UCSD-AML1 (cell line): ENCODE measurements at regions not wholly inside any gene's neighbourhood (a gene's known extent, or its start where the extent isn't known, plus 50 kb on each side); places are given as distances from the start of the nearest gene placed in this dataset.
A peak's percentile ranks its signal among the peaks of the same experiment; 100 is the strongest.
"Not testable (repeated sequence)": the region's sequence is repeated elsewhere in the genome, so short reads cannot be mapped to it uniquely, and the experiment has no call there.

Experiments used
- DNase-seq: peaks from one replicate; lab custom pipeline; 2025; ENCODE audit not compliant: unreplicated experiment; lab: John Stamatoyannopoulos, UW

- no peak for DNase-seq
Measured at GRCh38 chr17:71057448-71057847, 888.1 kb downstream of the KCNJ2 start.

GRCh38 chr17:71057938-71058337, 888.6 kb downstream of the KCNJ2 start:
- no peak for DNase-seq

GRCh38 chr17:71063127-71063526, 893.8 kb downstream of the KCNJ2 start:
- no peak for DNase-seq

GRCh38 chr17:71063559-71063958, 894.2 kb downstream of the KCNJ2 start:
- DNase-seq, result no peak

GRCh38 chr17:71067669-71068407, 898.5 kb downstream of the KCNJ2 start:
- DNase-seq, result no peak

GRCh38 chr17:71068408-71068750, 899.0 kb downstream of the KCNJ2 start:
- DNase-seq, result no peak

GRCh38 chr17:71071041-71071440, 901.7 kb downstream of the KCNJ2 start:
- no peak for DNase-seq

- DNase-seq, result no peak
Measured at GRCh38 chr17:71071837-71072236, 902.5 kb downstream of the KCNJ2 start.

- no peak for DNase-seq
Measured at GRCh38 chr17:71080937-71081336, 911.6 kb downstream of the KCNJ2 start.

GRCh38 chr17:71081666-71082065, 912.3 kb downstream of the KCNJ2 start:
- DNase-seq, result no peak

GRCh38 chr17:71084219-71084618, 914.9 kb downstream of the KCNJ2 start:
- peak; percentile 12 for DNase-seq

GRCh38 chr17:71084838-71085237, 915.5 kb downstream of the KCNJ2 start:
- DNase-seq, result no peak

GRCh38 chr17:71085238-71086033, 916.1 kb downstream of the KCNJ2 start:
- peak; percentile 17 for DNase-seq

GRCh38 chr17:71089431-71089830, 920.1 kb downstream of the KCNJ2 start:
- DNase-seq, result no peak

- no peak for DNase-seq
Measured at GRCh38 chr17:71098071-71098470, 928.7 kb downstream of the KCNJ2 start.

GRCh38 chr17:71099003-71099714, 929.8 kb downstream of the KCNJ2 start:
- DNase-seq, result no peak

GRCh38 chr17:71102777-71103176, 933.4 kb downstream of the KCNJ2 start:
- DNase-seq, result no peak

- DNase-seq, result no peak
Measured at GRCh38 chr17:71104225-71104624, 934.9 kb downstream of the KCNJ2 start.

- DNase-seq, result not testable (repeated sequence)
Measured at GRCh38 chr17:71106056-71106455, 936.7 kb downstream of the KCNJ2 start.

GRCh38 chr17:71107136-71107535, 937.8 kb downstream of the KCNJ2 start:
- DNase-seq, result no peak

GRCh38 chr17:71109697-71110096, 940.4 kb downstream of the KCNJ2 start:
- DNase-seq, result no peak

- DNase-seq, result no peak
Measured at GRCh38 chr17:71110326-71110725, 941.0 kb downstream of the KCNJ2 start.
